MV-4-11 (cell line): ENCODE measurements at regions not wholly inside any gene's neighbourhood (a gene's known extent, or its start where the extent isn't known, plus 50 kb on each side); places are given as distances from the start of the nearest gene placed in this dataset.
A peak's percentile ranks its signal among the peaks of the same experiment; 100 is the strongest.
"Not testable (repeated sequence)": the region's sequence is repeated elsewhere in the genome, so short reads cannot be mapped to it uniquely, and the experiment has no call there.

Experiments
- DNase-seq: peaks from one replicate; lab custom pipeline; 2025; lab: John Stamatoyannopoulos, UW

- DNase-seq, result not testable (repeated sequence)
Observed at GRCh38 chr14:105776112-105776511, 249.7 kb downstream of the TMEM121 start.

DNA sequence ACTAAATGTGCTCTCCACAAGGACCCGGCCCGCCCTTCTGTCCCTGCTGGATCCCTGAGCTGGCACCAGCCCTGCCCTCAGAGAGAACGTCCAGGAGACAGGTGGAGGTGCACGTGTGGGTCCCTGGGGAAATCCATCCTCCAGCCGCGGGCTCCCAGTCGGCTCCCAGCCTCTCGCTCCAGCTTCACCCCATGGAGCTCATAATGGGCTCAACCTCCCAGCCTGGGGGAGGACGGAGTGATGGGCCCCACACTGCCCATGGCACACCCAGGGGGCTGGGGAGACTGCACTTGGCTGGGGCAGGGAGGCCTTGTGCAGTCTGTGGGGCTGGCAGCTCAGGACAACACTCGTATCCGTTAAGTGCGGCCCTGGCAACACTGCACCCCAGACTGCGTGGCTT is 250.5 kb downstream of the TMEM121 start:
- DNase-seq, result no peak

GRCh38 chr14:105783707-105784106 is 257.3 kb downstream of the TMEM121 start:
- no peak for DNase-seq

- no peak for DNase-seq
Observed at GRCh38 chr14:105793836-105794235, 267.5 kb downstream of the TMEM121 start.

GRCh38 chr14:105797546-105797945 is 271.2 kb downstream of the TMEM121 start:
- DNase-seq, result no peak

- DNase-seq, result no peak
Observed at GRCh38 chr14:105805701-105806100, 279.3 kb downstream of the TMEM121 start.

DNA sequence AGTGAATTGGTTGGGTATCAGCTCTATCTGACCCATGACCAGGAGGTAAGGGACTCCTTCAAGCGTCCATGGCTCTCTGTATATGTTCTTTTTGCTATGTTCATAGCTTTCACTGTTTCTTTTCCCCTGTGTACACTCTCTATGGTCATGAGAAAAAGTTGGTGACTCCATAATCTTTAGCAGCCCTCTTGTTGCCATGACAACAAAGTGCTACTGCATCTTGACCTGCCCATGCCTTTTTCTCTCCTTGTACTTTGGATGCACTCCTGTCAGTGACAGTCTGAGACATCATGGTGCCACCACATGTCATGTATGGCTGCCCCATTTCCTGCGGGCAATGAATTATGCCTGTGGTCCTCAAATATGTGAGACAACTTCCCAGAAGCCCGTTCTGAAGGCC is 280.2 kb downstream of the TMEM121 start:
- no peak for DNase-seq

GRCh38 chr14:105817971-105818711 is 291.8 kb downstream of the TMEM121 start:
- DNase-seq, result peak; percentile 77

DNA sequence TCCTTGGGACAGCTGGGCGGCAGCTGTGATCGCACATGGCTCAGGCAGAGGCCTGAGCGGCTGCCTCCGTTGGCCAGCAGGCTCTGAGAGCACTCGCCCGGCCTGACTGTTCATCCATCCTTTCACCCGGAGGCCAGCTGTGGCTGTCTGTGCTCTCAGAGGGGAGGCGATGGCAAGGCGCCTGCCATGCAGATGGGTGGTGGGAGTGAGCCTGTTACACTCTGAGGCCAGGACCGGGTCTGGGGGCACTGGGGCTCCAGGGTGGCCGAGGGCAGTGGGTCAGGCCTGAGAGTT is 292.3 kb downstream of the TMEM121 start:
- no peak for DNase-seq

GRCh38 chr14:105830171-105830570 is 303.8 kb downstream of the TMEM121 start:
- DNase-seq, result no peak

GRCh38 chr14:105836160-105836559 is 309.8 kb downstream of the TMEM121 start:
- no peak for DNase-seq

DNA sequence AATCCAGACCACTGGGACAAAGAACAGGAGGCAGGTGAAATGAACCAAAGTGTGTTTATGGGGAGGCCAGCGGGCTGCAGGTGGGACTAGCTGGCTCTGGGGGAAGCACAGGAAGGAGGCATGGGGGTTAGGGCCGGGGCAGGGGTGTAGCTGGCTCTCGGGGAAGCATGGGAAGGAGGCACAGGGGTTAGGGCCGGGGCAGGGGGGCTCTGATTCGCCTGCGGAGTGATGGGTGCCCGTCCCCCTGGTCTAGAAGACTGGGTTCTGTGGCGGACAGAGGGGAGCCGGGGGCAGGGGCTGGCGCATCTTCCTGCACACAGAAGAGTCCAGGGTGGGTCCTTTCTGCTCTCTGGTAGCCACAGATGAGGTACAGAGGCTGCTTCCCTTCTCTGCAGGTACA is 310.3 kb downstream of the TMEM121 start:
- DNase-seq, result no peak

GRCh38 chr14:105837349-105838063 is 311.1 kb downstream of the TMEM121 start:
- DNase-seq, result no peak

DNA sequence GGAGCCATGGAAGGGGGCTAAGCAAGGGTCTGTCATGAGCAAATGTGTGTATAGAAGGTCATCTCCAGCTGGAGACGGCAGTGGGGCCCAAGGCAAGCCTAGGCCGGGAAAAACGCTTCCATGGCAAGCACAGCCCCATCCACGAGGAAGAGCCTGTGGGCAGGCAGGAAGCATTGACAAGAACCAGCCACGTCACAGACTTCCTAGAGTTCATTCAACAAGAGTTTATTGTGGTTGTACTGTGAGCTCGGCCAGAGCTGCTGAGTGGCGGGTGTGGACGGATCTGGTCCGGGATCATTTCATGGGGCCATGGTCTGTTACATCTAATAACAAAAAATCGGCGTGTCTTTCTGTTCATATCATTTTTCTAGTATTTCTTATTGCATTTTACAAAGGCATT is 311.7 kb downstream of the TMEM121 start:
- DNase-seq, result no peak

- no peak for DNase-seq
Observed at GRCh38 chr14:105838591-105839424, 312.4 kb downstream of the TMEM121 start.

DNA sequence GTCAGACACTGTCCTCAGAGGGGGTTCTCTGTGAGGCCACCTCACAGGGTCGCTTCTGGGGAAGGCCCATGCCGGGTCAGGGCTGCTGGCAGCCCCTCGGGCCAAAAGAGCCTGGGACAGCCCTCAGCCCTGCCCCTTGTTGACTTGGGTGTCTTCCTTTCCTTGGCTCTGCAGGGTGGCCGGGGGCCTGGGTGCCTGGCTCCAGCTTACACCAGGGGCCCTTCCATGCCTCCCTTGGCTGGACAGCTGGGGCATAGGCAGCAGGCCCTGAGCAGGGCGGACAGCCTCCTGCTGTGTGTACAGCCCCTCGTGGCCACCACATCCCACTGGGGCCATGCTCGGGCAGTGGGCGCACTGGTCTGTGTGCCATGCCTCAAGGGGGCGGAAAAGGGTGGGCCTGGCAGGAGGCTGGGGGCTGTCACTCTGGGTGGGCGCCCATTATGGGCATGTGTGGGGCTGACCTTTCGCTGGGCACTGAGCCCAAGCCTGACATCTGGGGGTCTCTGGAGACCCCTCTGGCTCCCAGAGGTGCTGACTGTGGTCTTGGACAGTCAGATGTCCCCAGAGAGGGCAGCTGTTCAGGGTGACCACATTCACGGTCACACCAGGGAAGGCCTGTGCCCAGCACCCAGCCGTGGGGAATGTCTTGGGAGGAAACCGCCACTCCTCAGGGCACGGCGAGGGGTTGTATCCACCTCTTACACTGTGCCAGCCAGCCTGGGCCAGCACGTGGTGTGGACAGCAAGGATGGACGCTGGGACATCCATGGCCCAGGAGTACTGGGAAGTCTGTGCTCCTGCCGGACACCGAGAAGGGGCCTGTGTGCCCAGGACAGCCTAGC is 313.3 kb downstream of the TMEM121 start:
- DNase-seq, result no peak

GRCh38 chr14:105840266-105841021 is 314.1 kb downstream of the TMEM121 start:
- no peak for DNase-seq

DNA sequence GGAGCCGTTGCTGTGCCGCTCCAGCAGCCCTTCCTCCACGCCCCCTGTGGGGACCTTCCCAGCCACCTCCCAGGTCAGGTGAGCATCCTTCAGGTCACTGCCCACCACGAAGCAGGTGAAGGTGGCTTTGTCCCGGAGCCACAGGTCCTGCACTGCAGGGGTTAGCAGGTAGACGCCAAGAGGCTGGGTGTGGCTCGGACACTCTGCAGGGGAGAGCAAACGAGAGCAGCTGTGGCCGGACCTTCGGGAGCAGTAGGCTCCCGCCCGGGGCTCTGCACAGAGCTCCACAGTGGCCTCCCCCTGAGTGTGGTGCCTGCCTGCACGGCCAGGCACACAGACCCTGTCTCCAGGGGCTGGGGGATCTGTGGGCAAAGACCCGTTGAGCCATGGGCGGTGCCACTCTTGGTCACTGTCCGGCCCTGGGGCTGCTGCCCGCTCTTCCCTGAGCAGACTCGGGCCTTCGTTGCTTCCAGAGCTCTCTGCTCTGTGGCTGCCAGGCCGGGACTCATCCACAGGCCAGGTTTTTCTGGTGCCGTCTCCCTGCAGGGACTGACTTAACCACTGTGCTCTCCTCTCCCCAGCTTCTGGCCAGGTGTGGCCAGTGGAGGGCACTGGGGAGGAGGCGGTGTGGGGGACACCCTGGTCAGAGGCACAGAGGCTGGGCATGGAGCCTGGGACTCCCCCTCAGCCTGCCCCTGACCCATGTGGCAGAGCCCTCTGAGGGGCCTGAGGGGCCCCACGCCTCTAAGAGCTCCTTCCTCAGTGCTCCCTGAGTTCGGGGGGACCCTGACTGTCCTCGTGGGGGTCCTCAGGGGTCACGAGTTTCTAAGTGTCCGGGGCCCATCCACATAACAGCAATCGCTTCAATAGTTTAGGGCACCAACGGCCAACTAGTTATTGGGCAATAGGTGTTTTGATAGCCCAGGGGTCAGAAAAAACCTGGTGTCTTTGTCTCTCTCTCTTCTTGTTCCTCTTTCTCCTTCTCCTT is 314.9 kb downstream of the TMEM121 start:
- DNase-seq, result no peak

GRCh38 chr14:105842105-105842504 is 315.7 kb downstream of the TMEM121 start:
- no peak for DNase-seq

- DNase-seq, result no peak
Observed at GRCh38 chr14:105843444-105844046, 317.2 kb downstream of the TMEM121 start.
